ENCODE measurements at regions not wholly inside any gene's neighbourhood (a gene's known extent, or its start where the extent isn't known, plus 50 kb on each side); places are given as distances from the start of the nearest gene placed in this dataset.
"Not testable (repeated sequence)": the region's sequence is repeated elsewhere in the genome, so short reads cannot be mapped to it uniquely, and the experiment has no call there.

GRCh38 chr15:19956124-19956796 lies 585.3 kb downstream of the GOLGA6L6 start:
- Histone ChIP-seq H3K9ac (ENCODE audit: low read depth, low read length) (no peak overlapping the region), H3K36me3 (ENCODE audit: insufficient read depth, low read length) (no peaks in the 10 kb centered on the region), H4K20me1 (ENCODE audit: insufficient read depth, low read length) (no peaks in the 10 kb centered on the region), H3K9me3 (ENCODE audit: insufficient read depth, low read length, severe bottlenecking) (no peaks in the 10 kb centered on the region), H3K27ac (ENCODE audit: low read length) (no peak overlapping the region), H3K27me3 (ENCODE audit: insufficient read depth, low read length, poor library complexity) (no peaks in the 10 kb centered on the region), H3K4me3 (ENCODE audit: low read depth in 1 of 2, low read length in 2 of 2) (no peak overlapping the region), H3K79me2 (ENCODE audit: insufficient read depth, low read length) (no peaks in the 10 kb centered on the region), H3K4me2 (ENCODE audit: insufficient read depth, low read length) (no peak overlapping the region), H3K4me1 (ENCODE audit: insufficient read depth, low read length) (no peaks in the 10 kb centered on the region), H2AFZ (ENCODE audit: low read depth, low read length) (no peak overlapping the region)
- DNase-seq = no peak
- no peak for ATAC-seq (ENCODE audit: insufficient read depth, low read depth)
- TF ChIP-seq EZH2 (IDR thresholded peaks at IDR 0.05; ENCODE audit: borderline replicate concordance, low read depth, low read length, severe bottlenecking) = no peak
- TF ChIP-seq CTCF (IDR thresholded peaks at IDR 0.05; ENCODE audit: borderline replicate concordance, extremely low read depth, low read length, poor library complexity, severe bottlenecking) = no peak

- Histone ChIP-seq H3K9me3 (ENCODE audit: insufficient read depth, low read length, severe bottlenecking) (no peaks in the 10 kb centered on the region), H4K20me1 (ENCODE audit: insufficient read depth, low read length) (no peaks in the 10 kb centered on the region), H3K36me3 (ENCODE audit: insufficient read depth, low read length) (no peaks in the 10 kb centered on the region), H3K9ac (ENCODE audit: low read depth, low read length) (peak overlapping the region; percentile 28; the same call in 1 of the 2 replicates), H3K4me1 (ENCODE audit: insufficient read depth, low read length) (0 out of 2 replicates have a peak, but pooled peaks cover 3% of the 10 kb centered on the region), H2AFZ (ENCODE audit: low read depth, low read length) (no peak overlapping the region), H3K27me3 (ENCODE audit: insufficient read depth, low read length, poor library complexity) (peaks cover 14% of the 10 kb centered on the region), H3K27ac (ENCODE audit: low read length) (no peak overlapping the region), H3K4me3 (ENCODE audit: low read depth in 1 of 2, low read length in 2 of 2) (peak overlapping the region; percentile 10 to 39; a peak in 3 of 4 replicates), H3K4me2 (ENCODE audit: insufficient read depth, low read length) (peak overlapping the region; percentile 54), H3K79me2 (ENCODE audit: insufficient read depth, low read length) (no peaks in the 10 kb centered on the region)
- ATAC-seq (ENCODE audit: insufficient read depth, low read depth) = no peak; the same call in 2 of the 3 replicates
- TF ChIP-seq EZH2 (IDR thresholded peaks at IDR 0.05; ENCODE audit: borderline replicate concordance, low read depth, low read length, severe bottlenecking) (peak; percentile 23), CTCF (IDR thresholded peaks at IDR 0.05; ENCODE audit: borderline replicate concordance, extremely low read depth, low read length, poor library complexity, severe bottlenecking) (no peak)
- peak; percentile 42 for DNase-seq
These were observed 597.2 kb downstream of the GOLGA6L6 start for GRCh38 chr15:19944261-19944888.

GRCh38 chr15:19943515-19943914 lies 598.1 kb downstream of the GOLGA6L6 start:
- H3K4me2 ChIP-seq (ENCODE audit: insufficient read depth, low read length) = peak overlapping the region; percentile 54
- no peaks in the 10 kb centered on the region for H4K20me1 ChIP-seq (ENCODE audit: insufficient read depth, low read length)
- no peak overlapping the region; a peak in 1 of 4 replicates for H3K4me3 ChIP-seq (ENCODE audit: low read depth in 1 of 2, low read length in 2 of 2)
- no peaks in the 10 kb centered on the region for H3K9me3 ChIP-seq (ENCODE audit: insufficient read depth, low read length, severe bottlenecking)
- ATAC-seq (ENCODE audit: insufficient read depth, low read depth) (peak; percentile 37; the same call in 1 of the 3 replicates), DNase-seq (peak; percentile 51)
- no peak overlapping the region for H3K27ac ChIP-seq (ENCODE audit: low read length)
- TF ChIP-seq EZH2 (IDR thresholded peaks at IDR 0.05; ENCODE audit: borderline replicate concordance, low read depth, low read length, severe bottlenecking) (no peak), CTCF (IDR thresholded peaks at IDR 0.05; ENCODE audit: borderline replicate concordance, extremely low read depth, low read length, poor library complexity, severe bottlenecking) (no peak)
- H2AFZ ChIP-seq (ENCODE audit: low read depth, low read length) = no peak overlapping the region
- no peaks in the 10 kb centered on the region for H3K36me3 ChIP-seq (ENCODE audit: insufficient read depth, low read length)
- H3K79me2 ChIP-seq (ENCODE audit: insufficient read depth, low read length) = no peaks in the 10 kb centered on the region
- H3K27me3 ChIP-seq (ENCODE audit: insufficient read depth, low read length, poor library complexity) = peaks cover 14% of the 10 kb centered on the region
- 0 out of 2 replicates have a peak, but pooled peaks cover 3% of the 10 kb centered on the region for H3K4me1 ChIP-seq (ENCODE audit: insufficient read depth, low read length)
- peak overlapping the region; percentile 28; the same call in 1 of the 2 replicates for H3K9ac ChIP-seq (ENCODE audit: low read depth, low read length)

GRCh38 chr15:19903281-19903680 lies 638.3 kb downstream of the GOLGA6L6 start:
- H3K27ac ChIP-seq (ENCODE audit: low read length); H3K27me3 ChIP-seq (ENCODE audit: insufficient read depth, low read length, poor library complexity); H3K79me2 ChIP-seq (ENCODE audit: insufficient read depth, low read length); DNase-seq; H2AFZ ChIP-seq (ENCODE audit: low read depth, low read length); H3K9me3 ChIP-seq (ENCODE audit: insufficient read depth, low read length, severe bottlenecking); H3K4me3 ChIP-seq (ENCODE audit: low read depth in 1 of 2, low read length in 2 of 2); H4K20me1 ChIP-seq (ENCODE audit: insufficient read depth, low read length); H3K4me1 ChIP-seq (ENCODE audit: insufficient read depth, low read length); H3K4me2 ChIP-seq (ENCODE audit: insufficient read depth, low read length); H3K9ac ChIP-seq (ENCODE audit: low read depth, low read length); H3K36me3 ChIP-seq (ENCODE audit: insufficient read depth, low read length); ATAC-seq (ENCODE audit: insufficient read depth, low read depth): not testable (repeated sequence)

- H2AFZ ChIP-seq (ENCODE audit: low read depth, low read length); H3K79me2 ChIP-seq (ENCODE audit: insufficient read depth, low read length); H3K4me1 ChIP-seq (ENCODE audit: insufficient read depth, low read length); DNase-seq; H3K36me3 ChIP-seq (ENCODE audit: insufficient read depth, low read length); H4K20me1 ChIP-seq (ENCODE audit: insufficient read depth, low read length); ATAC-seq (ENCODE audit: insufficient read depth, low read depth); H3K9ac ChIP-seq (ENCODE audit: low read depth, low read length); H3K9me3 ChIP-seq (ENCODE audit: insufficient read depth, low read length, severe bottlenecking); H3K27ac ChIP-seq (ENCODE audit: low read length); H3K4me2 ChIP-seq (ENCODE audit: insufficient read depth, low read length); H3K27me3 ChIP-seq (ENCODE audit: insufficient read depth, low read length, poor library complexity); H3K4me3 ChIP-seq (ENCODE audit: low read depth in 1 of 2, low read length in 2 of 2): not testable (repeated sequence)
These were observed 639.2 kb downstream of the GOLGA6L6 start for GRCh38 chr15:19902388-19902787.

Measured in DND-41 (cell line).